HG02852 (cell line): ENCODE measurements at regions not wholly inside any gene's neighbourhood (a gene's known extent, or its start where the extent isn't known, plus 50 kb on each side); places are given as distances from the start of the nearest gene placed in this dataset.
A peak's percentile ranks its signal among the peaks of the same experiment; 100 is the strongest.

Source experiments
- ATAC-seq: cut with Tn5 transposase; IDR thresholded peaks from one replicate; pipeline ENCODE4 v1.9.1; 2021; ENCODE audit warnings: mild to moderate bottlenecking, moderate library complexity; ENCODE audit not compliant: unreplicated experiment

DNA sequence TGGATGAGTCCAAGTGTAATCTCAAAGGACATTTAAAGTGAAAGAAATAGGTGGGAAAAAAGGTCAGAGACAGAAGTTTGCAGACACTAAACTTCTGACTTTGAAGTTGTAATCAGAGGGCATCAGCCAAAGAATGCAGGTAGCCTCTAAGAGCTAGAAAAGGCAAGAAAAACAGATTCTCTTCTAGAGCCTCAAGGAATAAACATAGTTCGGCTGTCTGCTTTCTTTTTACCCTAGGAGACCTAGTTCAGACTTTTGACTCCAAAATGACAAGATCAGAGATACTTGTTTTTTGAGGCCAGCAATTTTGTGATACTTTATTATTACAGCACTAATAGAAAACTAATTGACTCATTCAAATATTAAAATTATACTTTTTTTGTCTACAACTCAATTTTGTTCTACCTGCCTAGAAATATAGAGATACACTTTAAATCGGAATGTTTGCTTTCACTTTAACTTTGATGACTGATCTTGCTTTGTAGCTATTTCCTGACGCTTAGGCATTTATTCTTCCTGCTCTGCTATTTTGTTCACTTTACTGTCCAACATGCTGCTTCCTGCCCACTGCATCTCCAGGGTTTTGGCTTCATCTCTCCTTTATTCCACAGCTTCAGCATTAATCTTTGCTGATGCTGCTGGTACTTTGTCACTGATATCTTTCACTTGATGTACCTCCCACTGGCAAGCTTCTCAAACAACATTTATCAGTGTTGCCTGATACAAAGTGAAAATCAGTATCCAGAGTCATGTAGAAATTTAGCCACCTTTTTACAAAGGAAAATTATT is 272.5 kb downstream of the DSEL start:
- ATAC-seq = peak; percentile 45

DNA sequence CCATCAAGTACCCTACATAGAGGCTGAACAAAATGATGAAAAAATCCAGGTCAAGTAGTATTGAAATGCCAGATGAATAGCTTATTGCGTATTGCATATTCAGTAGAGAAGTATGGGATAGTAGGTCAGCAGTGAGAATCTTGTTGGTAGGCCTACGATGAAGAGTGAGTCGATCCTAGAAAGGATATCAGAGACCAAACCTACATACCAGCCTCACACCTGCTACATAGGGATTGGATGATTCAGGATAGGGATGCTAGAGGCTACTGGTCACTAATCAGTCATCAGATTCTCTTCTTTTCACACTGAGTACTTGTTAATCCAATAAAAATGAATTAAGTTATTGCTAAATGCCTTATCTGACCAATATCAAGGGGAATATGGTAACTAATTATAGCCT is 274.5 kb downstream of the DSEL start:
- no peak for ATAC-seq

GRCh38 chr18:67241299-67241698 is 275.2 kb downstream of the DSEL start:
- ATAC-seq = no peak

- no peak for ATAC-seq
Measured at GRCh38 chr18:67239826-67240225, 276.7 kb downstream of the DSEL start.

DNA sequence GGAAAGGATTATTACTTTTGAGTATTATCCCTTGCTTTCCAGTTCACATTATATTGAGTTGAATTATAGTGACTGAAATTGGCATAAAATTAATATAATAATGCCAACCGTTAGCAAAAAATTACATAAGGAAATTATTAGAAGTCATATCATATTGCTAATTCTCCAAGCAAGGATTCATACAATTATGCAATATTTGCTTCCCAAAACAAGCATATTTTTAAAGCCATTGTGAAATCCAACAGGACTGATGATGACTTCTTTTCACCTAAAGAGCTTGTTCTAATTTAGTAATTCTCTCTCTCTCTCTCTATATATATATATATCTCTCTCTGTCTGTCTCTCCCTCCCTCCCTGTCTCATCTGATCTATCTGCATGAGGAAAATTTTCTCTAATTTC is 283.5 kb downstream of the DSEL start:
- ATAC-seq = no peak

DNA sequence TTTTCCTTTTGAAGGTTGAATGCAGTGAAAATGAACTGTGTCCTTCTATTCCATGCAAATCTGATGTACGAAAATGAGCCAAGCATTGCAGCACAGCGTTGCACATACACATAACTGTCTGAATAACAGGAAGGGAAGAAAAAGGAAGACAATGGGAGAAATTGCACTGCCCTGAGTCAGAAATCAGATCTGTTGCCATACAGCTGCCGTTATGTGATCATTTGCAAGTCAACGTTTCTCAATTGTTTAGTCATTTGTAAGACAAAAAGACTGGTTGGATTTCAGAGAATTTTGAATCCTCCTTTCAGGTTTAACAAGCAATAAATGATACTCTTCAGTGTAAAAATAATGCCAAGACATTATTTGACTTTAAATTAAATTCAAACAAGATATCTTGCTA is 284.1 kb downstream of the DSEL start:
- no peak for ATAC-seq

DNA sequence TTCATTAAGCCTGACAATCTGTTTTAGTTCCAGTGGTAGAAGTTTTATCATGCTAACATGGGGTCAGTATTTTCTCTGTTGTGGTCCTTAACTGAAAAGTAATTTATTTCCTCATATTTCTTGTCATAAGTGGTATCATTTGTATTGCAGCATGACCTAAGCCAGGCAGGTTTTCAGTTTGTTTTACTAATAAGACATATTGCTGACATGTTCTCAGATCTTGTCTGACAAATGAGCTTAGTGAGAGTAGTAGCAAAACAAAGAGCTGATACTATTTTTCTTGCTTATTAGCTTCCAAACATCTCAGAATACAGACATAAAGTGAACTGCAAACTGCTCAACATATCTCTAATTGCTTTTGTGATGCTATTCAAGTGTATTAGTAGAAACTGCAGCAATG is 293.6 kb downstream of the DSEL start:
- ATAC-seq = no peak

DNA sequence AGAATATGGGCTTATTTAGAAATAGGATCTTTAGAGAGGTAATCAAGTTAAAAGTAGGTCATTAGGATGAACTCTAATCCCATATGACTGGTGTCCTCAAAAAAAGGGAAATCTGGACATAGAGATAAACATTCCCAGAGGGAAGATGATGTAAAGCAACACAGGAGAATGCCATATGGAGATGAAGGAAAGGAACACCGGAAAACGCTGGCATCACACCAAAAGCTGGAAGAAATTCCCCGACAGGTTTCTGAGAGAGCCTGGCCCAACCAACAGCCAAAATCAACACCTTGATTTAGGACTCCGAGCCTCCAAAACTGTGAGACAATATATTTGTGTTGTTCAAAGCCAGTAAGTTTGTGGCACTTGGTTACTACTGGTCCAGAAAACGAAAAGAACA is 296.7 kb downstream of the DSEL start:
- ATAC-seq = no peak

GRCh38 chr18:67218556-67218955 is 298.0 kb downstream of the DSEL start:
- ATAC-seq = no peak

DNA sequence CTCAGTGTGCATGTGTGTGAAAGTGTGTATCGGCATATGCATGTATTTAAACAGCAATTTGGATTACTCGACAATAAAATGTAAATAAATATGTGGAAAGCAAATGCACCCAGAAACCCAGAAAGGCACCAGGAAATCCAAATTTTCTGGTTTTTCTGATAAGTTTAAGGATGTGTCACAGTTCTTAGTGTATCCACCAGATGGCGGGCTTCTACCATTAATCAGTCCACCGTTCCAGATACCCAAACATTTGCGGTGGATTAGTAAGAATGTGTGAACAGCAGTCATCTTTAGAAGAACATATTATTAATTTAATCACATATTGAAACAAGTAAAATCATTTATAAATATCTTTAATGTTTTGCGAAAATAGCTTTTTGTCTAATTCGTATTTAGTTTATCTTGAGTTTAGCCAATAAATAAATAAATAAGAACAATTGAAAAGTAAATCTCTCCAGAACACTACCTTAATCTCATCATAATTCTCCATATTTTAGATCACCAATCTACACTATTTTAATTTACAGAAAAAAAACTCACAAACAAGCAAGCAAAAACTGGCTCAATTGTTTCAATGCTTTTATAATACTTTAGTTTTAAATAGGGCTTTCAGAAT is 298.9 kb downstream of the DSEL start:
- ATAC-seq = peak; percentile 95

DNA sequence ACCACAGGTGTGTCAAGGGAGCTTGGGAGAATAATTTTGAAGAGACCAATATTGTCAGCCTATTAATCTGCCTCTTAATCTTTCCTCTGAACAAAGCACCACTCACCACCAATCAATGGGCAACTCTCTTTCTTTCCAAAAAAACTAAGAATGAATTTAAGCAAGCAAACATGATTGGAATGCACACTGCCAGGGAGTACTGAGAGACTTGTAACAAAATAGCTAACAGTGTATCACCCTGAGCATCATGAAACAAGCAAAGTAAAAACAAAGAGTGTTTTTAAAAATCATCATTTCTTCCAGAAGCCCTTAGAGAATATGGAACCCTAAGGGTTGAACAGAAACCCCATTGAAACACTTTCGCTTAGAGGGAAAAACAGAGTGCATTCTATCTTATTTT is 299.7 kb downstream of the DSEL start:
- ATAC-seq = no peak

DNA sequence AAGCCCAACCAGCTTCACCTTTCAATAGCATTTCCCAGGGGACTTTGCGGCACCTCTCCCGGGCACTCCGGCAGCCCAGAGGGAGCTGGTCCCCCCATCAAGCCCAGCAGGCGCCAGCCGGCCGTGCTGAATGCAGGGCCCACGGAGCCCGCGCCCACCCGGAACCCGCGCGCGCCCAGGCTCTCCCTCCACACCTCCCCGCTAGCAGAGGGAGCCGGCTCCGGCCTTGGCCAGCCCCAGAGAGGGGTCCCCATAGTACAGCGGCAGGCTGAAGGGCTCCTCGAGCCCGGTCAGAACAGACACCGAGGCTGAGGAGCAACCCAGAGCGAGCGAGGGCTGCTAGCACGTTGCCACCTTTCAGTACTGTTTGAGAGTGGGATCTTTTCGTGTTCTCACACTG is 300.8 kb downstream of the DSEL start:
- ATAC-seq = no peak

DNA sequence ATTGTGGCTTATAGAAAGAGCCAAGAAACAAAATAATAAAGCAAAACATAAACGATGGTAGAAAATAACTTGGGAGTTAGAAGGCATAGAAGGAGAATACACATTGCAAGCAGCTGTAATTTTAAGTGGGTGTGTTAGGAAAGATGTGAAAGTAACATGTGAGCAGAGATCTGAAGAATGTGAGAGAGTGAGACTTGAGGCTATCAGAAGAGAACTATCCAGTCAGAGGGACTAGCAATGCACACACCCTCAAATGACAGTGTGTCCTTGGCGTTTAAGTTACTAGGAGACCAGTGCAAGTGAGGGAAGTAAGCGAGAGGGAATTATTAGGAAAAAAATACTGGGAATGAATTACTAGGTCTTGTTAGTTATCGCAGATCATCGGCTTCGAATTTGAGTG is 304.9 kb downstream of the DSEL start:
- ATAC-seq = no peak

DNA sequence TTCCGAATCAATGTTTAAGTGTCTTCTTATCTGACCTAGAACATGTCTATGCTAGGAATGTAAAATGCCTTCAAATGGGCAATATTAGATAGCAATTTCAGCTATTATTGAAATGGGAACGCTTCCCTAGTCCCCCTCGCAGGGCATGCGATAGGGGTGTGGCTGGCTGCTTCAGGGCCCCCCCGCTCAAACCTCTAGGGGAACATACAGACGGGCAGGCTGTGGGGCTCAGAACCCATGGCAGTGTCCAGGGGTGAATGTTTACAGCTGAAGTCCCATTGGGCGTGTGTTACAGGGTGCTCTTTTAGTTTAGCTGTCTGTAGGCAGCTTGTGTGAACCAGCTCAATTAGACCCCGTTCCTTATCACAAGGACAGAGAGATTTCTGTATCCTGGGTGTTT is 315.9 kb downstream of the DSEL start:
- ATAC-seq = no peak

DNA sequence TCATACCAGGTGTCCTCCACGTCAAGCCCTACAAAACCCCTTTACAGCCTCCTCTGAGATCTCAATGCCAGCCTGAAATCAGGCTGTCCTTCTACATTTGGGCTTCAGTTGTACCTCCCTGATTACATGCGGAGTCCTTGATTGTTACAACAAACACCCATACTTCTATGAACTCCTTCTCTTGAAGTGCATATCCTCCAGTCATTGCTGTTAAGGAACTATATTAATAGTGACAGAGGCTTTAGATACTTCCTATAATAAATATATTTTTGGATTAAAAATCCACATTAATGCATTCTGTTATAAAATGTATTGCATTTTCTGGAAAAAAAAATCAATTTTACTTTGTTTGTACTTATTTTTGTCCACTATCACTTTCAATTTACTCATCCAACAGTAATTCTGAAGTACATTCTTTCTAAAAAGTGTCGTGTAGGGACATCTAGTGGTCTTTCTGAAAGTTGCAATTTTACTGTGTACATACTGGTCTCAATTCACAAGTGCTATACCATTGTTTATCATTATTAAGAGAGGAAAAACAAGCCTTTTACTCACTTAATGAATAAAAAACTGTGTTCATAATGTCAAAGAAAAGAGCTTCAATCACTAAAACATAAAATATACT is 316.4 kb downstream of the DSEL start:
- peak; percentile 95 for ATAC-seq

GRCh38 chr18:67194886-67195285 is 321.6 kb downstream of the DSEL start:
- ATAC-seq = no peak

- ATAC-seq = no peak
Measured at GRCh38 chr18:67192535-67192934, 324.0 kb downstream of the DSEL start.

DNA sequence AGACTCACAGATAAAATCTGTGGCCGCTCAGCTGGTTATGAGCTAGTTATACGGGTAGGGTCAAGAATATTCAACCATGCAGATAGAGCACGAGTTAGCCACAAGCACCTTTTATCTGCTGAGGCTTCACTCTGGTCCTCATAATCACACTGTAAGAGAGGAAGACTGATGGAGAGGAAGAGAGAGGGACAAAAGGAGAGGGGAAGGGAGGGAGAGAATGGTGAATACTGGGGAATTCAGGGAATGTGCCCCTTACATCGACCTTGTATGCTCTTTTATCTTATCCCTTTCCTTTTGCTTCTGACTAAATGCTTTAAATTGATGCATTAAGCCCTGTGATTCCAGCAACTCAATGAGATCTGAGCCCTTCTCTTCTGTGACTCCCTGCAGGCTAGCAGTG is 333.1 kb downstream of the DSEL start:
- ATAC-seq = no peak

- ATAC-seq = no peak
Measured at GRCh38 chr18:67179726-67180125, 336.8 kb downstream of the DSEL start.

DNA sequence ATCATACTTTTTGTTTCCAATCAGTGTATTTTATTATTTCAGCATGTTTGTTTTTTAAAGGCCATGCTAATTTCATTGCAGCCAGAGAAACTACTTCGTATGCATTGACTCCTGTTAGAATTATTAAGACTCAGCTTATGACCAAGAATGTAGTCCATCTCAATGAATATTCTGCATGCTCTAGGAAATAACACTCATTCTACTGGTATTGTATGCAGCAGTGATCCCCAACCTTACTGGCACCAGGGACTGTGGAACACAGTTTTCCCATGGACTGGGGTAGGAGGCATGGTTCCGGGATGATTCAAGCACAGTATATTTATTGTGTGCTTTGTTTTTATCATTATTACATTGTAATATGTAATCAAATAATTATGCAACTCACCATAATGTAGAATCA is 356.9 kb downstream of the DSEL start:
- ATAC-seq = no peak

DNA sequence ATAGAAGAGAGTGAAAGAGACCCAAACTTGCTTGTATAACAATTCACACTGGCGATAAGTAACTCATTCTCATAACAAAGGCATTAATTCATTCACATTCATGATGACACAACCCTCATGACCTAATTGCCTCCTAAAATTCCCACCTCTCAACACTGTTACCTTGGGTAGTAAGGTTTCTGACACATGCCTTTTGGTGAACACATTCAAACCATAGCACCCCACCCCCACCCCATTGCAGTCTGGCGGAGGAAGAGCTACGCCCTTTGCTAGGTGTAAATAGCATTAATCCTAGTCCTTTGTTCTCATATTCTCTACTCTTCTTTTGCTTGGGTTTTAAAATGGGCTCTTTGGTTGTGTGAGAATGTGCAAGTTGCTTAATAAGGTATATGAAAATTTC is 361.5 kb downstream of the DSEL start:
- no peak for ATAC-seq

DNA sequence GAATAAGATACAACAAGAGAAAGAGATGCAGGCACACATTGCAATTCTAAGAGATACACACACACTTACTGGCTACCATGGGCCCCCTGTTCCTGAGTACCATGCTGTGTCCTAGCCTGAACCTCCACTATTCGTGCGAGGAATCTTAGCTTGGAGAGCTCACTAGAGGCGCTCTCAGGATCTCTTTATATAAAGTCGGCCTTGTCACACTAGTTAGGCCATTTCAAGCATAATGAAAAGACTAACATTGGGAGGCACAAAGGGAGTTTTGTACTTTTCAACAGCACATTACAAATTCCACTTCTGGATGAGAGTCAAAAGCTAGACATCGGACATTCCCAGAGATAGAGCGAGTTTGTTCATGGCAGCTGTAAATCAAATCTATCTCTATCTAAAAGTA is 365.2 kb downstream of the DSEL start:
- no peak for ATAC-seq
